HCT116 (cell line): ENCODE measurements at regions not wholly inside any gene's neighbourhood (a gene's known extent, or its start where the extent isn't known, plus 50 kb on each side); places are given as distances from the start of the nearest gene placed in this dataset.

ENCODE experiments used
- CEBPB ChIP-seq: IDR thresholded peaks from 2 replicates; pipeline ENCODE4 v1.6.1; 2012; ENCODE audit warnings: low read depth
- ELF1 ChIP-seq: IDR thresholded peaks from 2 replicates; pipeline ENCODE4 v1.6.1; 2012; ENCODE audit warnings: low read depth, borderline replicate concordance
- EZH2 ChIP-seq: fragments of 200-600 bp; sonication (generic); IDR thresholded peaks from 2 replicates; pipeline ENCODE4 v1.6.1; 2017; ENCODE audit warnings: antibody characterized with exemption, mixed run types
- JUND ChIP-seq: IDR thresholded peaks from 2 replicates; pipeline ENCODE4 v1.6.1; 2012
- POLR2A ChIP-seq: IDR thresholded peaks from 2 replicates; pipeline ENCODE4 v1.7.0; 2011; ENCODE audit warnings: borderline replicate concordance; ENCODE audit not compliant: insufficient read depth, insufficient read length; ENCODE audit errors: extremely low read depth
- POLR2AphosphoS5 ChIP-seq: IDR thresholded peaks from 2 replicates; pipeline ENCODE4 v1.6.1; 2011; ENCODE audit warnings: mild to moderate bottlenecking, low read depth, low read length, moderate library complexity
- SRF ChIP-seq: IDR thresholded peaks from 2 replicates; pipeline ENCODE4 v1.6.1; 2012; ENCODE audit warnings: low read depth
- TF ChIP-seq, protein P1 (sequence below), 3 experiments: fragments of 200-600 bp in 1 of 3; sonication (generic) in 1 of 3; IDR thresholded peaks in 2 of 3; conservative IDR thresholded peaks in 1 of 3; 2 replicates each; pipeline ENCODE4 v1.5.1; 2012 to 2017; ENCODE audit warnings: low read depth in 2 of 3, low read length in 2 of 3, antibody characterized with exemption in 1 of 3, borderline replicate concordance in 1 of 3, control low read depth in 1 of 3, mild to moderate bottlenecking in 1 of 3, mixed read lengths in 1 of 3, mixed run types in 1 of 3, moderate library complexity in 1 of 3; ENCODE audit not compliant: insufficient read depth in 1 of 3
- TF ChIP-seq, protein P2 (sequence below): IDR thresholded peaks from 2 replicates; pipeline ENCODE4 v1.6.1; 2012
- TF ChIP-seq, protein P3 (sequence below): IDR thresholded peaks from 2 replicates; pipeline ENCODE4 v1.6.1; 2012; ENCODE audit warnings: low read depth

DNA sequence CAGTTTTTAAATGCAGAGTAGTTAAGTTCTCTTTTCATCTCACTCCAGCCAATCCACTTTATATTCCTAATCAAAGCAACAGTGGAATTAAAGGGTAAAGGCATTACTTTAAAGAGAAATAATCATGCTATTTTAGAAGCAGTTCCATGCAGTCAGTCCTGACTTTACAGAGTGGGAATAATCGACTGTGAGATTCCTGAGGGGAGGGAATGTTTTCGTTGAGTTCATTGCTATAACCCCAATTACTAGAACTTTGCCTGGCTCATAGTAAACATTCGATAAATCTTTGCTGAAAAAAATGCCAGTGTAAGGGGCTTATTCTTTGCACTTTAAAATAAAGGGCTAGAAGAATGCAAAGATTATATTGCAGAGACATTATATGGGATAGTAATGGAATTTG is 127.2 kb upstream of the ASTN2 start:
- no peak for TF ChIP-seq SRF
- TF ChIP-seq POLR2A, result no peak
- TF ChIP-seq JUND, result no peak
- TF ChIP-seq POLR2AphosphoS5, result no peak
- TF ChIP-seq, protein P1, sequence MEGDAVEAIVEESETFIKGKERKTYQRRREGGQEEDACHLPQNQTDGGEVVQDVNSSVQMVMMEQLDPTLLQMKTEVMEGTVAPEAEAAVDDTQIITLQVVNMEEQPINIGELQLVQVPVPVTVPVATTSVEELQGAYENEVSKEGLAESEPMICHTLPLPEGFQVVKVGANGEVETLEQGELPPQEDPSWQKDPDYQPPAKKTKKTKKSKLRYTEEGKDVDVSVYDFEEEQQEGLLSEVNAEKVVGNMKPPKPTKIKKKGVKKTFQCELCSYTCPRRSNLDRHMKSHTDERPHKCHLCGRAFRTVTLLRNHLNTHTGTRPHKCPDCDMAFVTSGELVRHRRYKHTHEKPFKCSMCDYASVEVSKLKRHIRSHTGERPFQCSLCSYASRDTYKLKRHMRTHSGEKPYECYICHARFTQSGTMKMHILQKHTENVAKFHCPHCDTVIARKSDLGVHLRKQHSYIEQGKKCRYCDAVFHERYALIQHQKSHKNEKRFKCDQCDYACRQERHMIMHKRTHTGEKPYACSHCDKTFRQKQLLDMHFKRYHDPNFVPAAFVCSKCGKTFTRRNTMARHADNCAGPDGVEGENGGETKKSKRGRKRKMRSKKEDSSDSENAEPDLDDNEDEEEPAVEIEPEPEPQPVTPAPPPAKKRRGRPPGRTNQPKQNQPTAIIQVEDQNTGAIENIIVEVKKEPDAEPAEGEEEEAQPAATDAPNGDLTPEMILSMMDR (IDR thresholded peaks at IDR 0.05 in 2 of 3, conservative IDR thresholded peaks at IDR 0.05 in 1 of 3; ENCODE audit: borderline replicate concordance in 1 of 3, insufficient read depth in 1 of 3, low read depth in 2 of 3, low read length in 2 of 3), result no peak
- TF ChIP-seq EZH2, result no peak
- no peak for TF ChIP-seq CEBPB
- TF ChIP-seq ELF1, result no peak
- TF ChIP-seq, protein P2, sequence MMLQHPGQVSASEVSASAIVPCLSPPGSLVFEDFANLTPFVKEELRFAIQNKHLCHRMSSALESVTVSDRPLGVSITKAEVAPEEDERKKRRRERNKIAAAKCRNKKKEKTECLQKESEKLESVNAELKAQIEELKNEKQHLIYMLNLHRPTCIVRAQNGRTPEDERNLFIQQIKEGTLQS, result no peak
- TF ChIP-seq, protein P3, sequence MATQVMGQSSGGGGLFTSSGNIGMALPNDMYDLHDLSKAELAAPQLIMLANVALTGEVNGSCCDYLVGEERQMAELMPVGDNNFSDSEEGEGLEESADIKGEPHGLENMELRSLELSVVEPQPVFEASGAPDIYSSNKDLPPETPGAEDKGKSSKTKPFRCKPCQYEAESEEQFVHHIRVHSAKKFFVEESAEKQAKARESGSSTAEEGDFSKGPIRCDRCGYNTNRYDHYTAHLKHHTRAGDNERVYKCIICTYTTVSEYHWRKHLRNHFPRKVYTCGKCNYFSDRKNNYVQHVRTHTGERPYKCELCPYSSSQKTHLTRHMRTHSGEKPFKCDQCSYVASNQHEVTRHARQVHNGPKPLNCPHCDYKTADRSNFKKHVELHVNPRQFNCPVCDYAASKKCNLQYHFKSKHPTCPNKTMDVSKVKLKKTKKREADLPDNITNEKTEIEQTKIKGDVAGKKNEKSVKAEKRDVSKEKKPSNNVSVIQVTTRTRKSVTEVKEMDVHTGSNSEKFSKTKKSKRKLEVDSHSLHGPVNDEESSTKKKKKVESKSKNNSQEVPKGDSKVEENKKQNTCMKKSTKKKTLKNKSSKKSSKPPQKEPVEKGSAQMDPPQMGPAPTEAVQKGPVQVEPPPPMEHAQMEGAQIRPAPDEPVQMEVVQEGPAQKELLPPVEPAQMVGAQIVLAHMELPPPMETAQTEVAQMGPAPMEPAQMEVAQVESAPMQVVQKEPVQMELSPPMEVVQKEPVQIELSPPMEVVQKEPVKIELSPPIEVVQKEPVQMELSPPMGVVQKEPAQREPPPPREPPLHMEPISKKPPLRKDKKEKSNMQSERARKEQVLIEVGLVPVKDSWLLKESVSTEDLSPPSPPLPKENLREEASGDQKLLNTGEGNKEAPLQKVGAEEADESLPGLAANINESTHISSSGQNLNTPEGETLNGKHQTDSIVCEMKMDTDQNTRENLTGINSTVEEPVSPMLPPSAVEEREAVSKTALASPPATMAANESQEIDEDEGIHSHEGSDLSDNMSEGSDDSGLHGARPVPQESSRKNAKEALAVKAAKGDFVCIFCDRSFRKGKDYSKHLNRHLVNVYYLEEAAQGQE, result no peak
